Transverse colon (tissue), 4 donors: ENCODE measurements at regions not wholly inside any gene's neighbourhood (a gene's known extent, or its start where the extent isn't known, plus 50 kb on each side); places are given as distances from the start of the nearest gene placed in this dataset.
"Not testable (repeated sequence)": the region's sequence is repeated elsewhere in the genome, so short reads cannot be mapped to it uniquely, and the experiment has no call there.

Experiments used
- DNase-seq: peaks from one replicate; pipeline ENCODE4 v3.0.0-alpha.2; 2019
- H3K27ac ChIP-seq, 4 donors: fragments of 200-600 bp; sonication (generic); 2 replicates each; pipeline ENCODE4 v1.5.1; 2016 to 2018; ENCODE audit warnings: inconsistent platforms in 4 of 4
- H3K27me3 ChIP-seq: fragments of 200-600 bp; sonication (generic); 2 replicates; pipeline ENCODE4 v1.5.1; 2017; ENCODE audit warnings: inconsistent platforms
- H3K36me3 ChIP-seq, 4 donors: fragments of 200-600 bp; sonication (generic); 2 replicates each; pipeline ENCODE4 v1.5.1; 2017 to 2019; ENCODE audit warnings: inconsistent platforms in 4 of 4
- H3K4me1 ChIP-seq, 4 donors: fragments of 200-600 bp; sonication (generic); 2 replicates each; pipeline ENCODE4 v1.5.1; 2017 to 2020; ENCODE audit warnings: inconsistent platforms in 4 of 4
- H3K4me3 ChIP-seq, 4 donors: fragments of 200-600 bp; sonication (generic); 1 replicate in 1 of 4; 2 replicates in 3 of 4; pipeline versions ENCODE4 v1.5.1 to v1.6.1; 2017 to 2019; ENCODE audit warnings: inconsistent platforms in 4 of 4
- H3K9me3 ChIP-seq, 2 donors: fragments of 200-600 bp; sonication (generic); 2 replicates each; pipeline ENCODE4 v1.5.1; 2017 to 2019; ENCODE audit warnings: inconsistent platforms in 2 of 2
- POLR2A ChIP-seq: fragments of 450-650 bp; IDR thresholded peaks from one replicate; pipeline ENCODE4 v1.6.1; 2016; ENCODE audit warnings: antibody characterized with exemption, mild to moderate bottlenecking, moderate library complexity
- POLR2AphosphoS5 ChIP-seq, 3 donors: sonication (generic); formaldehyde crosslinking; IDR thresholded peaks; one replicate each; pipeline ENCODE4 v1.6.1; 2016; ENCODE audit warnings: antibody characterized with exemption in 3 of 3
- WGBS, 2 donors: methylation state at CpG; one replicate each; pipeline ENCODE4 v1.1.5; 2018; ENCODE audit warnings: low coverage in 1 of 2; 5-methylcytosine and 5-hydroxymethylcytosine counted together
- in situ Hi-C, 4 donors: fragments of 200-750 bp; cut with MboI; loops; one replicate each; pipeline versions ENCODE4 v1.15.0 to v1.15.1; 2017; ENCODE audit warnings: low sequenced_read_pairs in 3 of 4, low pct_ligation_motif_present in 1 of 4, low pct_unique_long_range_greater_than_20kb in 1 of 4
- intact Hi-C: fragments of 100-400 bp; cut with DNase I; formaldehyde crosslinking; loops from one replicate; pipeline ENCODE4 v1.15.1; 2023; ENCODE audit warnings: low total_unique reads

DNA sequence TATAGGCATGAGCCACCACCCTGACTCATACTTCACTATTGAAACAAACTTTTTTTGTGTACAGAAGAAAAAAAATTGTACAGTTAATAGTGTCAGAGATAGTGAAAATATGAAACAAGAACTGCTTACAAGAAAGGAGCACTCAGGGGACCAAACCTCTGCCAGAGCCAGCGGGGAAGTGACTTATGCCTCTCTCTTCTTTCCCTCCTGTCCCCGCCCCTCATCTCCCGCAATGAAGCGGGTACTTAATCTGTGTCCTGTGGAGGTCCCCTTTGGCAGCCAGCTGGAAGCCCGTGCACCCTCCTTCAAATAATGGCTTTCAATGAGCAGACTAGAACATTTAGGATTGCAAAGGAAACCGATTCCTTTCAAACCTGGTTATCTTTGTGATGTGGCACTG is 51.5 kb downstream of the PPIAL4A start:
- H3K27me3 ChIP-seq, H3K27ac ChIP-seq, DNase-seq, H3K4me1 ChIP-seq, H3K9me3 ChIP-seq, intact Hi-C loops, H3K36me3 ChIP-seq, H3K4me3 ChIP-seq, in situ Hi-C loops: not testable (repeated sequence)
- WGBS, 2 donors: 60% methylated on average over 1 of the region's 6 CpGs; no CpG with 5 or more reads in 1 of the 2 donors

- in situ Hi-C loops, H3K4me1 ChIP-seq, intact Hi-C loops, H3K27me3 ChIP-seq, DNase-seq, H3K9me3 ChIP-seq, H3K36me3 ChIP-seq: not testable (repeated sequence)
- Histone ChIP-seq H3K27ac (peak overlapping the region; percentile 55 to 76 (median 62)), H3K4me3 (peak overlapping the region in 3 of 4 donors; percentile 25 to 42 (median 40))
- 6% methylated on average over 11 of the region's 12 CpGs; no CpG with 5 or more reads in 1 of the 2 donors for WGBS, 2 donors
Measured at GRCh38 chr1:120941836-120942217, 52.3 kb downstream of the PPIAL4A start.

DNA sequence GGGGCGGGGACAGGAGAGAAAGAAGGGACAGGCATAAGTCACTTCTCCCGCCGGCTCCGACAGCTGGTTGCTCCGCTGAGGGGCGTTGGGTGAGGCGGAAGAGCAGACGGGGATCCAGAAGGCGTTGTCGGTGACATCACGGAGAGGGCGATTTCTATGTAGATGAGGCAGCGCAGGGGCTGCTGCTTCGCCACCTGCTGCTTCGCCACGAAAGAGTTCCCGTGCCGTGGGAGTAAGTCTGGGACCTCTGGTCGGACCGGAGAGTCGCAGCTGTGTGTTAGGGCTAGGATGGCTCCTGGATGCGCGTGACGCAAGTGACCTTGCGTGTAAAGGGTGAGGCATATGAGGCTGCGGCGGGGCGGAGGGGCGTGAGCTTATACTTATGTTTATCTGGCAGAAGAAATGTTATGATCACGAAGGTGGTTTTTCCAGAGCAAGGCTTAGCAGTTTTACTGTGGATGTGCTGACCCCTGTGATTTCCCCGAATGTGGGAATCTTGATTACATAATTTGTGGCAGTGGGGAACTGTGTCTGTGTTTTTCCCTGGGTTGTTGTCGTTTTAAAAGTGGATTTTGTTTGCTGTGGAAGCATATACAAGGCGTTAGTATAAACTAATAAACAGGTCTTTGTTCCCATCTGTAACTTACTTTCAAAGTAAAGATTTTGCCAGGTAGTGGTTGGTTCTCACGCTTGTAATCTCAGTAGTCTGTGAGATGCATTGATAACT is 52.8 kb downstream of the PPIAL4A start:
- WGBS, 2 donors: 1% methylated on average over 33 of the region's 34 CpGs; no CpG with 5 or more reads in 1 of the 2 donors
- Histone ChIP-seq H3K27ac (peak overlapping the region; percentile 56 to 79 (median 72)), H3K4me3 (peak overlapping the region; percentile 22 to 42 (median 32))
- DNase-seq: peak; percentile 74
- in situ Hi-C loops, H3K4me1 ChIP-seq, intact Hi-C loops, H3K9me3 ChIP-seq, H3K36me3 ChIP-seq, H3K27me3 ChIP-seq: not testable (repeated sequence)
- peak; percentile 62 for TF ChIP-seq POLR2A
- peak in 2 of 3 donors; percentile 46 to 56 for TF ChIP-seq POLR2AphosphoS5 (IDR thresholded peaks at IDR 0.05)

- WGBS, 2 donors: no CpG with 5 or more reads among the region's 9 CpGs
- H3K9me3 ChIP-seq, intact Hi-C loops, in situ Hi-C loops, H3K4me1 ChIP-seq, DNase-seq, H3K27me3 ChIP-seq, H3K27ac ChIP-seq, H3K4me3 ChIP-seq, H3K36me3 ChIP-seq: not testable (repeated sequence)
Measured at GRCh38 chr1:120942945-120943319, 53.4 kb downstream of the PPIAL4A start.

GRCh38 chr1:120944691-120945090 is 55.1 kb downstream of the PPIAL4A start:
- H3K27ac ChIP-seq, H3K4me1 ChIP-seq, in situ Hi-C loops, DNase-seq, H3K9me3 ChIP-seq, H3K27me3 ChIP-seq, H3K4me3 ChIP-seq, H3K36me3 ChIP-seq, intact Hi-C loops: not testable (repeated sequence)
- 93% methylated on average over 2 of the region's 20 CpGs; no CpG with 5 or more reads in 1 of the 2 donors for WGBS, 2 donors

GRCh38 chr1:120945122-120945521 is 55.6 kb downstream of the PPIAL4A start:
- H3K4me3 ChIP-seq, H3K27me3 ChIP-seq, DNase-seq, H3K4me1 ChIP-seq, H3K36me3 ChIP-seq, H3K9me3 ChIP-seq, in situ Hi-C loops, H3K27ac ChIP-seq, intact Hi-C loops: not testable (repeated sequence)
- 99 to 100% methylated on average over 2 to 6 of the region's 10 CpGs for WGBS, 2 donors

GRCh38 chr1:120947114-120947513 is 57.5 kb downstream of the PPIAL4A start:
- in situ Hi-C loops, intact Hi-C loops, H3K4me1 ChIP-seq, H3K4me3 ChIP-seq, H3K36me3 ChIP-seq, H3K27ac ChIP-seq, DNase-seq, H3K9me3 ChIP-seq, H3K27me3 ChIP-seq: not testable (repeated sequence)
- 0 to 41% methylated on average over 1 to 4 of the region's 4 CpGs for WGBS, 2 donors

GRCh38 chr1:120949724-120950123 is 60.2 kb downstream of the PPIAL4A start:
- intact Hi-C loops, H3K4me1 ChIP-seq, H3K27ac ChIP-seq, H3K27me3 ChIP-seq, H3K9me3 ChIP-seq, DNase-seq, H3K36me3 ChIP-seq, in situ Hi-C loops, H3K4me3 ChIP-seq: not testable (repeated sequence)
- 90 to 92% methylated on average over 9 to 11 of the region's 11 CpGs for WGBS, 2 donors

GRCh38 chr1:120950633-120951032 is 61.1 kb downstream of the PPIAL4A start:
- H3K27me3 ChIP-seq, DNase-seq, in situ Hi-C loops, H3K27ac ChIP-seq, H3K36me3 ChIP-seq, intact Hi-C loops, H3K9me3 ChIP-seq, H3K4me3 ChIP-seq, H3K4me1 ChIP-seq: not testable (repeated sequence)
- WGBS, 2 donors: 35 to 38% methylated on average over 1 of the region's 1 CpG

DNA sequence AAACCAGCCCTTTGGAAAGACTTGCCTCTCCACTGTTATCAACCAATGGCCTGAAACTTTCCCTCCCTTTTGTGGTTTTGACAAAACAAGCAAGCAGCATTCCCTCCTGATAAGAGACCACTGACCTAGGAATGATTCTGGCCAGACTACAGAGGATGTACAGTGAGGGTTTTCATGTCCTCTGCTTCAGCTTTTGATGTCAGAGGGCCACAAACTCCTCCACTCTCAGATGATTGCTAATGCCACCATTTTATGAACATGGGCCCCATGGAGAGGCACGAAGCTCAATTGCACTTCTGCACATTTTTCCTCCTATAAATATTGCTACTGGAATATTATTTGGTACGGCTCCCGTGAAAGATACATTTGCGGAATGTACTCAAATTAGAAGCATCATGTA is 61.5 kb downstream of the PPIAL4A start:
- DNase-seq, H3K27me3 ChIP-seq, H3K4me1 ChIP-seq, H3K4me3 ChIP-seq, in situ Hi-C loops, intact Hi-C loops, H3K9me3 ChIP-seq, H3K27ac ChIP-seq, H3K36me3 ChIP-seq: not testable (repeated sequence)
- WGBS, 2 donors: 83% methylated on average over 1 of the region's 4 CpGs; no CpG with 5 or more reads in 1 of the 2 donors
